ENCODE measurements at regions not wholly inside any gene's neighbourhood (a gene's known extent, or its start where the extent isn't known, plus 50 kb on each side); places are given as distances from the start of the nearest gene placed in this dataset.
"Not testable (repeated sequence)": the region's sequence is repeated elsewhere in the genome, so short reads cannot be mapped to it uniquely, and the experiment has no call there.

DNA sequence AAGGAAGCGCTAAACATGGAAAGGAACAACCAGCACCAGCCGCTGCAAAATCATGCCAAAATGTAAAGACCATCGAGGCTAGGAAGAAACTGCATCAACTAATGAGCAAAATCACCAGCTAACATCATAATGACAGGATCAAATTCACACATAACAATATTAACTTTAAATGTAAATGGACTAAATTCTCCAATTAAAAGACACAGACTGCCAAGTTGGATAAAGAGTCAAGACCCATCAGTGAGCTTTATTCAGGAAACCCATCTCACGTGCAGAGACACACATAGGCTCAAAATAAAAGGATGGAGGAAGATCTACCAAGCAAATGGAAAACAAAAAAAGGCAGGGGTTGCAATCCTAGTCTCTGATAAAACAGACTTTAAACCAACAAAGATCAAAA, 49.9 kb upstream of the KCNQ5 start:
- H2BK5ac ChIP-seq (ENCODE audit: low read length); H3K4me3 ChIP-seq (ENCODE audit: low read length); H3K56ac ChIP-seq (ENCODE audit: low read length); H3K79me1 ChIP-seq (ENCODE audit: low read length); H2BK15ac ChIP-seq (replicated peaks; ENCODE audit: low read depth); H3K9ac ChIP-seq (ENCODE audit: low read length); H3K4me2 ChIP-seq (ENCODE audit: low read length); H3K18ac ChIP-seq (ENCODE audit: low read length); DNase-seq; H4K5ac ChIP-seq (ENCODE audit: low read length); H3K27me3 ChIP-seq (ENCODE audit: insufficient read depth, low read length, poor library complexity); H4K8ac ChIP-seq (ENCODE audit: low read depth, low read length); H3K4me1 ChIP-seq (ENCODE audit: control insufficient read depth, low read depth, low read length); H3K27ac ChIP-seq (ENCODE audit: low read depth, low read length); H3K4ac ChIP-seq (ENCODE audit: low read depth, low read length); H2BK120ac ChIP-seq (ENCODE audit: low read depth, low read length); H3K79me2 ChIP-seq (ENCODE audit: control insufficient read depth, insufficient read depth, low read length); H3K23ac ChIP-seq (ENCODE audit: low read length); H3K36me3 ChIP-seq (ENCODE audit: control insufficient read depth, insufficient read depth, low read length); H2AK5ac ChIP-seq (ENCODE audit: low read length): not testable (repeated sequence)
- no CpG with 5 or more reads among the region's 4 CpGs for WGBS (ENCODE audit: extremely low coverage, insufficient coverage, low lambda C conversion rate)
